Activated naive CD4-positive, alpha-beta T cell treated with anti-CD3 and anti-CD28 coated beads, Interleukin-2, amount 50 U/mL, for 72 hours (primary cell): ENCODE measurements at regions not wholly inside any gene's neighbourhood (a gene's known extent, or its start where the extent isn't known, plus 50 kb on each side); places are given as distances from the start of the nearest gene placed in this dataset.
A peak's percentile ranks its signal among the peaks of the same experiment; 100 is the strongest.

Experiments
- ATAC-seq, 2 donors: fragments of 150-1000 bp; cut with Tn5 transposase; 2 replicates each; pipeline ENCODE4 v1.10.0; 2021; ENCODE audit warnings: mild to moderate bottlenecking in 2 of 2, moderate library complexity in 2 of 2
- DNase-seq, 2 donors: peaks; one replicate each; pipeline ENCODE4 v3.0.0; 2021 to 2022; ENCODE audit warnings: low spot score in 2 of 2
- H3K27ac Mint-ChIP-seq, 2 donors: one replicate each; pipeline ENCODE4 v1.8.0; 2022; ENCODE audit warnings: mild to moderate bottlenecking in 2 of 2, mixed read lengths in 2 of 2
- H3K36me3 Mint-ChIP-seq, 2 donors: one replicate each; pipeline ENCODE4 v1.8.0; 2022; ENCODE audit warnings: mixed read lengths in 2 of 2
- H3K9me3 Mint-ChIP-seq, 2 donors: one replicate each; pipeline ENCODE4 v1.8.0; 2022; ENCODE audit warnings: mixed read lengths in 2 of 2

GRCh38 chr11:13101644-13102512 lies 92.8 kb downstream of the RASSF10 start:
- no peak for ATAC-seq
- H3K27ac Mint-ChIP-seq: no peak overlapping the region
- H3K36me3 Mint-ChIP-seq: no peaks in the 10 kb centered on the region
- no peak for DNase-seq
- H3K9me3 Mint-ChIP-seq: no peaks in the 10 kb centered on the region

DNA sequence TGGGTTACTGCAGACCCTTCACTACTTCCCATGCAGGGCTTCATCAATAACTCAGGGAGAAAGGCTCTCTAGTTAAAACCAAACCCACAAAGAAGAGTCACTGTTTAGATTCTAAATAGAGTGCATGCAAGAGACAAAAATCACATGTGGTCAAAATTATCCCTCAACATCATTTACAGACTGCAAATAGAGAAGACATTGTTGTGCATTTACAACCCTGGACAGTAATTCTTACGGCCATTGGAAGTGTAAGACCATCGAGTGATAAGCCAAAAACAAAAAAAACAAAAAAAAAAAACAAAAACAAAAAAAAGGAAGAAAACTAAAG lies 93.4 kb downstream of the RASSF10 start:
- no peak overlapping the region for H3K27ac Mint-ChIP-seq
- DNase-seq (no peak), ATAC-seq (no peak)
- no peaks in the 10 kb centered on the region for H3K36me3 Mint-ChIP-seq
- H3K9me3 Mint-ChIP-seq: no peaks in the 10 kb centered on the region

GRCh38 chr11:13102865-13103539 lies 93.9 kb downstream of the RASSF10 start:
- no peak overlapping the region for H3K27ac Mint-ChIP-seq
- ATAC-seq (no peak), DNase-seq (no peak)
- H3K36me3 Mint-ChIP-seq: no peaks in the 10 kb centered on the region
- H3K9me3 Mint-ChIP-seq: peaks cover 0 to 3% of the 10 kb centered on the region in 2 donors

GRCh38 chr11:13103962-13104554 lies 94.9 kb downstream of the RASSF10 start:
- peaks cover 8 to 11% of the 10 kb centered on the region in 2 donors for H3K9me3 Mint-ChIP-seq
- peaks cover 0 to 1% of the 10 kb centered on the region in 2 donors for H3K36me3 Mint-ChIP-seq
- H3K27ac Mint-ChIP-seq: no peak overlapping the region
- DNase-seq (no peak), ATAC-seq (no peak)

DNA sequence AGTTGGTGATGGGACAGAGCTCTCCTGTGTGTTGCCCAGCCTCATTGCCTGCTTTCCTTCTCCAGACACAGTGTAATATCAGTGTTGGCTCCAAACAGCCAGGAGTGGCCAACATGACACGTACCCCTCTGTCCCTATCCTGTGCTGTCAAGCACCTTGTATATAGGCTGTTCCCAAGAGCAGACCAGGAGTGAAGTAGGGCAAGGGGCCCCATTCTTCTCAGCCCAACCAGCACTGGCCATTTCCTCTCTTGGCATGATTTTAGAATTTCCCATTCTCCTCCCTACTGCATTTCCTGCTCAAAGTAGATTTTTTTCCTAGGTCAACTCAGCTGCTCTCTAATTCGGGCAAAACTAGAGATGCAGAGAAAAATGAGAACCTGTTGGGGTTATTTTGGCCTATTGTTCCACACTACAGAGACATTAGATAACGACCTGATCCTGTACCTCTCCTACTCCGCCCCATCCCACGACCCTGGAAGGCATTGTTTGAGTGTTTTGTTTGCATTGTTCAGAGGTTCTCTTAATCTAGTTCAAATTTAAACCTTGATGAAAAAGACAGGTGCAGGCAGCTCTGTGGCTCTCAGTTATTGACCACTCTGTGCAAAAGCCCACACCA lies 95.6 kb downstream of the RASSF10 start:
- Mint-ChIP-seq H3K27ac (no peak overlapping the region), H3K9me3 (peaks cover 10 to 12% of the 10 kb centered on the region in 2 donors), H3K36me3 (peaks cover 0 to 6% of the 10 kb centered on the region in 2 donors)
- DNase-seq: no peak
- no peak for ATAC-seq

DNA sequence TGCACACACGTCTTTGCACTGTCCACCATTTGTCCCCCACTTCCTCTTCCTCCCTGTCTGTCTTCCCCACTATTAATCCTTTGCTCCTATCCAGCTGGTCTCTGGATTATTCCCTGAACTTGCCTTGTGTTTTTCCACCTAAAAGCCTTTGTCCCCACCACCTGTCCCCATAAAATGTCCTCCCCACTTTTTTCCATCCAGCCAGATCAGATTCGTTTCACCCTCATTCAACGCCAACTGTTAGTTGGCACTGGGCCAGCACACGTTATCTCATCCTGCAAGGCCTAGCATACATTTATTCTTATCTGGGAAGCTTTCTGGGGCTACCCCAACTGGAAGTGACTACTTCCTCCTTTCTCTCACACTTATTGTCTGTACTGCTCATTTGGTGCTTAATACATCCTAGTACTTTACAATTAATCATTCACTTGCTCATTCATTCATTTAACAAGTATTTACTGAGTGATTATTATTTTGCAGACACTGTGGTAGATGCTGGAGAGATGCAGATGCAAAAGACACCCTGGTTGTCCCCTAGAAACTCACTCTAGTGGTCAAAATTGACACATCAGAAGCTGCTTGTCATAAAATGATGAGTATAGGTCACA lies 96.2 kb downstream of the RASSF10 start:
- DNase-seq: no peak
- no peak for ATAC-seq
- Mint-ChIP-seq H3K9me3 (peaks cover 10 to 12% of the 10 kb centered on the region in 2 donors), H3K27ac (no peak overlapping the region), H3K36me3 (peaks cover 0 to 6% of the 10 kb centered on the region in 2 donors)

- ATAC-seq: no peak
- no peak for DNase-seq
- Mint-ChIP-seq H3K36me3 (peaks cover 0 to 6% of the 10 kb centered on the region in 2 donors), H3K27ac (no peak overlapping the region), H3K9me3 (peaks cover 10 to 12% of the 10 kb centered on the region in 2 donors)
Observed at GRCh38 chr11:13107544-13108044, 98.5 kb downstream of the RASSF10 start.

GRCh38 chr11:13108416-13108815 lies 99.3 kb downstream of the RASSF10 start:
- peaks cover 0 to 6% of the 10 kb centered on the region in 2 donors for H3K36me3 Mint-ChIP-seq
- no peak overlapping the region for H3K27ac Mint-ChIP-seq
- H3K9me3 Mint-ChIP-seq: peaks cover 10 to 12% of the 10 kb centered on the region in 2 donors
- ATAC-seq (no peak), DNase-seq (no peak)

DNA sequence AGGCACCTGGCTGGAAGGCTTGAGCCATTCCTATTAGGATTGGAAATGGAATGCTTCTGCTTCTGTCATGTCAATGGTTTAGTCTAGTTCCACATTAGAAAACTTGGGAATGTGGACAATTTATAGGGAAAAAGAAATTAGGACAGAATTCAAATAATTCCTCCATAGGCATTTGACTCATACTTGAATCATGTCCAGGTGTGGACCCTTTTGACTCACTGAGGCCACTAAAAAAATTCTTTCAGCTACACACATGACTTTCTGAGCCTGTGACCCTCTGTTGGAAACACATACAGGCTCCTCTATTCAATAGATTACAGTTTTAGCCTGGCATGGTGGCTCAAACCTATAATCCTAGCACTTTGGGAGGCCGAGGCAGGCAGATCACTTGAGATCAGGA lies 100.5 kb downstream of the RASSF10 start:
- H3K36me3 Mint-ChIP-seq: peaks cover 0 to 6% of the 10 kb centered on the region in 2 donors
- ATAC-seq (no peak), DNase-seq (no peak)
- no peak overlapping the region for H3K27ac Mint-ChIP-seq
- peaks cover 10 to 12% of the 10 kb centered on the region in 2 donors for H3K9me3 Mint-ChIP-seq

GRCh38 chr11:13110145-13110544 lies 101.0 kb downstream of the RASSF10 start:
- Mint-ChIP-seq H3K9me3 (peaks cover 10 to 12% of the 10 kb centered on the region in 2 donors), H3K36me3 (peaks cover 0 to 6% of the 10 kb centered on the region in 2 donors), H3K27ac (no peak overlapping the region)
- ATAC-seq (no peak), DNase-seq (no peak)

GRCh38 chr11:13110929-13111812 lies 102.1 kb downstream of the RASSF10 start:
- peaks cover 0 to 6% of the 10 kb centered on the region in 2 donors for H3K36me3 Mint-ChIP-seq
- DNase-seq (no peak), ATAC-seq (no peak)
- no peak overlapping the region for H3K27ac Mint-ChIP-seq
- peaks cover 10 to 12% of the 10 kb centered on the region in 2 donors for H3K9me3 Mint-ChIP-seq

GRCh38 chr11:13111813-13112130 lies 102.7 kb downstream of the RASSF10 start:
- ATAC-seq (peak in 1 of 2 donors; percentile 35), DNase-seq (no peak)
- Mint-ChIP-seq H3K27ac (no peak overlapping the region), H3K9me3 (peaks cover 10 to 12% of the 10 kb centered on the region in 2 donors), H3K36me3 (peaks cover 0 to 6% of the 10 kb centered on the region in 2 donors)

GRCh38 chr11:13114566-13115379 lies 105.7 kb downstream of the RASSF10 start:
- DNase-seq: no peak
- no peak for ATAC-seq
- no peaks in the 10 kb centered on the region for H3K9me3 Mint-ChIP-seq
- no peaks in the 10 kb centered on the region for H3K36me3 Mint-ChIP-seq
- H3K27ac Mint-ChIP-seq: no peak overlapping the region

DNA sequence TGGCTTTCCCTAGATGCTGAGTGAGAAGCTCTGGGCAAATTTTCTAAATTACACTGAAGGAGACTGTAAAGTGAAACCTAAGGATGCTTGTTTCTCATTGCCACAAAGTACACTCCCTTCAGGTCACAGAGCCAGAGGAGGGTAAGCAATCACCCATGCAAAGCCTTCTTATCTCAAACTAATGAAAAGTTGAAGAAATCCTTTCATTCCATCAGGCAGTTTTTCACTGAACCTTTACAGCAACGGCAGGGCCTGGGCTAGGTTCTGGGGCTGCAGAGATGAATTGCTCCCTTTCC lies 106.2 kb downstream of the RASSF10 start:
- DNase-seq (no peak), ATAC-seq (no peak)
- H3K9me3 Mint-ChIP-seq: no peaks in the 10 kb centered on the region
- H3K36me3 Mint-ChIP-seq: no peaks in the 10 kb centered on the region
- H3K27ac Mint-ChIP-seq: no peak overlapping the region

- no peak for DNase-seq
- Mint-ChIP-seq H3K27ac (no peak overlapping the region), H3K36me3 (no peaks in the 10 kb centered on the region), H3K9me3 (no peaks in the 10 kb centered on the region)
- no peak for ATAC-seq
Observed at GRCh38 chr11:13116491-13116890, 107.4 kb downstream of the RASSF10 start.
